Lower lobe of right lung (tissue), 2 donors: ENCODE measurements at regions not wholly inside any gene's neighbourhood (a gene's known extent, or its start where the extent isn't known, plus 50 kb on each side); places are given as distances from the start of the nearest gene placed in this dataset.
"Not testable (repeated sequence)": the region's sequence is repeated elsewhere in the genome, so short reads cannot be mapped to it uniquely, and the experiment has no call there.

Experiments used
- ATAC-seq, 2 donors: fragments of 200-7000 bp; cut with Tn5 transposase; one replicate each; pipeline ENCODE4 v1.9.1; 2020 to 2022; ENCODE audit warnings: mild to moderate bottlenecking in 2 of 2, moderate library complexity in 2 of 2
- DNase-seq: peaks from one replicate; pipeline ENCODE4 v3.0.0-alpha.2; 2020
- H3K27ac ChIP-seq: fragments of 200-600 bp; one replicate; pipeline ENCODE4 v1.8.0; 2022
- H3K27me3 ChIP-seq: fragments of 200-600 bp; one replicate; pipeline ENCODE4 v1.8.0; 2022; ENCODE audit warnings: low read depth
- H3K36me3 ChIP-seq: fragments of 200-600 bp; one replicate; pipeline ENCODE4 v1.8.0; 2022; ENCODE audit warnings: mild to moderate bottlenecking
- H3K4me1 ChIP-seq: fragments of 200-600 bp; one replicate; pipeline ENCODE4 v1.8.0; 2022
- H3K4me3 ChIP-seq: fragments of 200-600 bp; one replicate; pipeline ENCODE4 v1.8.0; 2022; ENCODE audit warnings: mild to moderate bottlenecking
- H3K9me3 ChIP-seq: fragments of 200-600 bp; one replicate; pipeline ENCODE4 v1.8.0; 2022
- CTCF ChIP-seq: fragments of 200-600 bp; IDR thresholded peaks from one replicate; pipeline ENCODE4 v1.8.0; 2022; ENCODE audit warnings: antibody characterized with exemption, mild to moderate bottlenecking
- intact Hi-C: fragments of 100-400 bp; cut with DNase I; formaldehyde crosslinking; loops from one replicate; pipeline ENCODE4 v1.11.0; 2022
- donor health status: DM: no; HTN: yes; CAD: no; lungs with severe emphysema.

- Histone ChIP-seq H3K36me3 (no peaks in the 10 kb centered on the region), H3K27me3 (peaks cover 3% of the 10 kb centered on the region), H3K27ac (no peak overlapping the region), H3K4me3 (no peak overlapping the region), H3K9me3 (no peaks in the 10 kb centered on the region), H3K4me1 (no peaks in the 10 kb centered on the region)
- intact Hi-C loops = no loop called here
- ATAC-seq (no peak), DNase-seq (no peak)
- no peak for TF ChIP-seq CTCF
Observed at GRCh38 chr3:134721214-134721613, 70.4 kb upstream of the KY start.

GRCh38 chr3:134722969-134723368, 72.1 kb upstream of the EPHB1 start:
- TF ChIP-seq CTCF = no peak
- Histone ChIP-seq H3K27ac (no peak overlapping the region), H3K4me1 (no peaks in the 10 kb centered on the region), H3K4me3 (no peak overlapping the region), H3K9me3 (no peaks in the 10 kb centered on the region), H3K36me3 (no peaks in the 10 kb centered on the region), H3K27me3 (peaks cover 3% of the 10 kb centered on the region)
- intact Hi-C loops = no loop called here
- DNase-seq (no peak), ATAC-seq (no peak)

GRCh38 chr3:134729649-134730048, 65.4 kb upstream of the EPHB1 start:
- Histone ChIP-seq H3K4me3 (no peak overlapping the region), H3K27me3 (peaks cover 12% of the 10 kb centered on the region), H3K9me3 (no peaks in the 10 kb centered on the region), H3K27ac (no peak overlapping the region), H3K4me1 (no peaks in the 10 kb centered on the region), H3K36me3 (no peaks in the 10 kb centered on the region)
- intact Hi-C loops = no loop called here
- TF ChIP-seq CTCF = no peak
- DNase-seq (no peak), ATAC-seq (no peak)

- TF ChIP-seq CTCF = no peak
- H3K4me1 ChIP-seq = no peaks in the 10 kb centered on the region
- H3K27me3 ChIP-seq = no peaks in the 10 kb centered on the region
- H3K36me3 ChIP-seq = no peaks in the 10 kb centered on the region
- H3K4me3 ChIP-seq = no peak overlapping the region
- intact Hi-C loops = no loop called here
- no peak overlapping the region for H3K27ac ChIP-seq
- no peak for DNase-seq
- ATAC-seq = no peak
- H3K9me3 ChIP-seq = no peaks in the 10 kb centered on the region
Observed at GRCh38 chr3:134737516-134737915, 57.5 kb upstream of the EPHB1 start.

- DNase-seq, ATAC-seq, H3K27me3 ChIP-seq, intact Hi-C loops, H3K36me3 ChIP-seq, H3K9me3 ChIP-seq, H3K4me1 ChIP-seq, H3K4me3 ChIP-seq, H3K27ac ChIP-seq: not testable (repeated sequence)
Observed at GRCh38 chr3:134740077-134740476, 55.0 kb upstream of the EPHB1 start.

- intact Hi-C loops = no loop called here
- no peak for TF ChIP-seq CTCF
- no peak for DNase-seq
- Histone ChIP-seq H3K9me3 (no peaks in the 10 kb centered on the region), H3K4me3 (no peak overlapping the region), H3K27me3 (no peaks in the 10 kb centered on the region), H3K4me1 (no peaks in the 10 kb centered on the region), H3K27ac (no peak overlapping the region), H3K36me3 (no peaks in the 10 kb centered on the region)
- no peak for ATAC-seq
Observed at GRCh38 chr3:134742202-134742601, 52.9 kb upstream of the EPHB1 start.
